CD14-positive monocyte (primary cell): ENCODE measurements at regions not wholly inside any gene's neighbourhood (a gene's known extent, or its start where the extent isn't known, plus 50 kb on each side); places are given as distances from the start of the nearest gene placed in this dataset.

Source experiments
- DNase-seq, 3 donors: peaks; one replicate each; pipeline ENCODE4 v3.0.0-alpha.2; 2011 to 2022
- H2AFZ ChIP-seq: 2 replicates; pipeline ENCODE4 v1.6.0; 2012; ENCODE audit warnings: mild to moderate bottlenecking, low read depth, low read length, inconsistent platforms; ENCODE audit not compliant: insufficient read depth, poor library complexity, severe bottlenecking
- H3K27ac ChIP-seq, 2 donors: 1 replicate in 1 of 2; 2 replicates in 1 of 2; pipeline ENCODE4 v1.5.1; 2012 to 2013; ENCODE audit warnings: low read length in 2 of 2, control low read depth in 1 of 2, inconsistent platforms in 1 of 2, low read depth in 1 of 2, mild to moderate bottlenecking in 1 of 2
- H3K27me3 ChIP-seq, 2 donors: one replicate each; pipeline versions ENCODE4 v1.6.0 to v1.6.1; 2011 to 2013; ENCODE audit warnings: low read length in 2 of 2; ENCODE audit not compliant: control insufficient read depth in 2 of 2, insufficient read depth in 2 of 2
- H3K36me3 ChIP-seq, 2 donors: replicated peaks in 1 of 2; 1 replicate in 1 of 2; 2 replicates in 1 of 2; pipeline versions ENCODE4 v1.5.1 to v1.6.1; 2012 to 2013; ENCODE audit warnings: low read length in 2 of 2, control low read depth in 1 of 2, inconsistent platforms in 1 of 2, mild to moderate bottlenecking in 1 of 2; ENCODE audit not compliant: insufficient read depth in 2 of 2, control insufficient read depth in 1 of 2
- H3K4me1 ChIP-seq, 2 donors: 1 replicate in 1 of 2; 2 replicates in 1 of 2; pipeline versions ENCODE4 v1.5.1 to v1.6.1; 2012 to 2013; ENCODE audit warnings: low read length in 2 of 2, control low read depth in 1 of 2, inconsistent platforms in 1 of 2, mild to moderate bottlenecking in 1 of 2, moderate library complexity in 1 of 2; ENCODE audit not compliant: insufficient read depth in 2 of 2, control insufficient read depth in 1 of 2
- H3K4me2 ChIP-seq: replicated peaks from 2 replicates; pipeline ENCODE3; 2012; ENCODE audit warnings: low read length, moderate library complexity, mild to moderate bottlenecking; ENCODE audit not compliant: poor library complexity, severe bottlenecking; ENCODE audit errors: extremely low read depth
- H3K4me3 ChIP-seq, 3 experiments: fragments of 200-600 bp in 1 of 3; sonication (generic) in 1 of 3; replicated peaks in 1 of 3; 1 replicate in 2 of 3; 2 replicates in 1 of 3; pipeline ENCODE4 v1.5.1; 2011 to 2013; ENCODE audit warnings: low read length in 3 of 3, mild to moderate bottlenecking in 3 of 3, control low read depth in 2 of 3, low read depth in 2 of 3, inconsistent platforms in 1 of 3, moderate library complexity in 1 of 3
- H3K79me2 ChIP-seq: 2 replicates; pipeline ENCODE4 v1.6.0; 2012; ENCODE audit warnings: mild to moderate bottlenecking, control low read depth, inconsistent platforms, low read length, moderate library complexity; ENCODE audit not compliant: insufficient read depth
- H3K9ac ChIP-seq: 2 replicates; pipeline ENCODE4 v1.6.0; 2017; ENCODE audit warnings: low read length, mild to moderate bottlenecking; ENCODE audit not compliant: insufficient read depth, poor library complexity, severe bottlenecking
- H3K9me3 ChIP-seq, 2 donors: replicated peaks in 1 of 2; 1 replicate in 1 of 2; 2 replicates in 1 of 2; pipeline versions ENCODE4 v1.5.1 to v1.6.1; 2012 to 2013; ENCODE audit warnings: low read length in 2 of 2, control low read depth in 1 of 2; ENCODE audit not compliant: control insufficient read depth in 1 of 2, insufficient read depth in 1 of 2
- H4K20me1 ChIP-seq: 2 replicates; pipeline ENCODE4 v1.6.0; 2012; ENCODE audit warnings: mild to moderate bottlenecking, low read length, control low read depth, moderate library complexity; ENCODE audit not compliant: insufficient read depth
- H3K27ac Mint-ChIP-seq, 7 donors: one replicate each; pipeline ENCODE4 v1.8.0; 2020; ENCODE audit warnings: mild to moderate bottlenecking in 7 of 7, mixed read lengths in 7 of 7, moderate library complexity in 6 of 7, inconsistent platforms in 2 of 7
- H3K27me3 Mint-ChIP-seq, 3 donors: one replicate each; pipeline ENCODE4 v1.8.0; 2021 to 2022; ENCODE audit warnings: low read depth in 3 of 3, mild to moderate bottlenecking in 3 of 3, mixed read lengths in 3 of 3, moderate library complexity in 3 of 3, inconsistent platforms in 1 of 3
- H3K36me3 Mint-ChIP-seq, 2 donors: one replicate each; pipeline ENCODE4 v1.8.0; 2020; ENCODE audit warnings: mixed read lengths in 2 of 2, inconsistent platforms in 1 of 2, mild to moderate bottlenecking in 1 of 2
- H3K4me1 Mint-ChIP-seq: one replicate; pipeline ENCODE4 v1.8.0; 2020; ENCODE audit warnings: mild to moderate bottlenecking, mixed read lengths
- H3K4me3 Mint-ChIP-seq, 2 donors: one replicate each; pipeline ENCODE4 v1.8.0; 2020; ENCODE audit warnings: mild to moderate bottlenecking in 2 of 2, mixed read lengths in 2 of 2, moderate library complexity in 1 of 2
- H3K9me3 Mint-ChIP-seq, 7 donors: one replicate each; pipeline ENCODE4 v1.8.0; 2020 to 2022; ENCODE audit warnings: mixed read lengths in 7 of 7, mild to moderate bottlenecking in 6 of 7, moderate library complexity in 6 of 7, inconsistent platforms in 2 of 7
- CTCF ChIP-seq: fragments of 200-600 bp; IDR thresholded peaks from one replicate; pipeline ENCODE4 v1.8.0; 2022; ENCODE audit warnings: antibody characterized with exemption, mild to moderate bottlenecking
- WGBS: methylation state at CpG from one replicate; pipeline ENCODE4 v1.1.5; 2013; ENCODE audit warnings: missing lambda C conversion rate; ENCODE audit not compliant: insufficient coverage; 5-methylcytosine and 5-hydroxymethylcytosine counted together
- intact Hi-C, 2 donors: fragments of 100-400 bp; cut with micrococcal nuclease; formaldehyde crosslinking; loops; one replicate each; pipeline versions ENCODE4 v1.15.0 to v1.15.1; 2023

- peaks cover 0 to 1% (median 0%) of the 10 kb centered on the region in 3 donors for H3K27me3 Mint-ChIP-seq
- H3K27ac Mint-ChIP-seq: no peak overlapping the region
- no peaks in the 10 kb centered on the region for H3K36me3 Mint-ChIP-seq
- Histone ChIP-seq H3K4me1 (no peaks in the 10 kb centered on the region), H3K9me3 (no peaks in the 10 kb centered on the region), H2AFZ (no peak overlapping the region), H3K4me3 (no peak overlapping the region), H3K79me2 (no peaks in the 10 kb centered on the region), H3K36me3 (no peaks in the 10 kb centered on the region), H4K20me1 (no peaks in the 10 kb centered on the region), H3K27me3 (no peaks in the 10 kb centered on the region), H3K27ac (no peak overlapping the region), H3K4me2 (no peak overlapping the region), H3K9ac (no peak overlapping the region)
- no CpG with 5 or more reads among the region's 2 CpGs for WGBS
- H3K9me3 Mint-ChIP-seq: no peaks in the 10 kb centered on the region
- H3K4me1 Mint-ChIP-seq: no peaks in the 10 kb centered on the region
- TF ChIP-seq CTCF: no peak
- intact Hi-C loops: no loop called here
- no peak for DNase-seq
- no peak overlapping the region for H3K4me3 Mint-ChIP-seq
Measured at GRCh38 chr1:193456811-193457280, 270.4 kb upstream of the B3GALT2 start.

DNA sequence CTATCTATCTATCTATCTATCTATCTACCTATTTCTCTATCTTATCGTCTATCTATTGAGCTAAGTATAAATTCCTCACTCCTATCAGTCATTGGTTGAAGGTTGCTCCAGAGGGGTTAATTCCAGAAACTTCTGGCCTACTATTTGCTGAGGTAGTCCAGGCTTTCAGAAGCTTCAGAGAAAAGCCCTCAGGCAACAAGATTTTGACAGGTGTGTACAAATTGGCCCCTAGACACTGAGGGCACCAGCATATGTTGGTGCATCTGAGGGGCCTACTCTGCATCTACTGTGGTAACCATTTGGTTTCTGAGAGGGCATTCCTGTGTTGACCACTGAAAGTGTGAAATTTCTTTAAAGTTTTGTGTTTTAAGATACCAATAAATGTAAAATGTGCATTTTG, 265.2 kb upstream of the B3GALT2 start:
- WGBS: no CpG with 5 or more reads among the region's 1 CpG
- TF ChIP-seq CTCF: no peak
- Mint-ChIP-seq H3K27me3 (peaks cover 0 to 2% (median 1%) of the 10 kb centered on the region in 3 donors), H3K4me3 (no peak overlapping the region), H3K9me3 (no peaks in the 10 kb centered on the region), H3K36me3 (no peaks in the 10 kb centered on the region), H3K4me1 (peaks cover 10% of the 10 kb centered on the region), H3K27ac (no peak overlapping the region)
- Histone ChIP-seq H3K9me3 (no peaks in the 10 kb centered on the region), H3K4me3 (no peak overlapping the region), H2AFZ (no peak overlapping the region), H3K9ac (no peak overlapping the region), H3K36me3 (no peaks in the 10 kb centered on the region), H3K79me2 (no peaks in the 10 kb centered on the region), H3K27ac (no peak overlapping the region), H3K4me2 (no peak overlapping the region), H4K20me1 (no peaks in the 10 kb centered on the region), H3K27me3 (no peaks in the 10 kb centered on the region), H3K4me1 (peaks cover 3 to 4% of the 10 kb centered on the region in 2 donors)
- intact Hi-C loops: no loop called here
- DNase-seq: no peak
